GM18858 (cell line): ENCODE measurements at regions not wholly inside any gene's neighbourhood (a gene's known extent, or its start where the extent isn't known, plus 50 kb on each side); places are given as distances from the start of the nearest gene placed in this dataset.
"Not testable (repeated sequence)": the region's sequence is repeated elsewhere in the genome, so short reads cannot be mapped to it uniquely, and the experiment has no call there.

Experiments used
- ATAC-seq: cut with Tn5 transposase; IDR thresholded peaks from one replicate; pipeline ENCODE4 v1.9.1; 2021; ENCODE audit not compliant: unreplicated experiment

GRCh38 chr2:153532140-153532539 lies 53.6 kb upstream of the RPRM start:
- no peak for ATAC-seq

GRCh38 chr2:153533803-153534202 lies 55.2 kb upstream of the RPRM start:
- ATAC-seq = not testable (repeated sequence)

GRCh38 chr2:153534590-153534989 lies 56.0 kb upstream of the RPRM start:
- ATAC-seq = not testable (repeated sequence)

- ATAC-seq = no peak
Measured at GRCh38 chr2:153536115-153536514, 57.6 kb upstream of the RPRM start.

GRCh38 chr2:153538102-153538501 lies 59.5 kb upstream of the RPRM start:
- not testable (repeated sequence) for ATAC-seq

- peak; percentile 96 for ATAC-seq
Measured at GRCh38 chr2:153543635-153544071, 65.1 kb upstream of the RPRM start.

GRCh38 chr2:153546358-153546757 lies 67.8 kb upstream of the RPRM start:
- ATAC-seq = no peak

GRCh38 chr2:153548536-153548935 lies 70.0 kb upstream of the RPRM start:
- ATAC-seq = no peak

GRCh38 chr2:153551698-153552097 lies 73.1 kb upstream of the RPRM start:
- no peak for ATAC-seq

GRCh38 chr2:153557211-153557610 lies 78.6 kb upstream of the RPRM start:
- ATAC-seq = no peak

GRCh38 chr2:153557714-153558113 lies 79.2 kb upstream of the RPRM start:
- ATAC-seq = no peak

GRCh38 chr2:153558247-153558646 lies 79.7 kb upstream of the RPRM start:
- ATAC-seq = no peak

- ATAC-seq = no peak
Measured at GRCh38 chr2:153567367-153567766, 88.8 kb upstream of the RPRM start.

- no peak for ATAC-seq
Measured at GRCh38 chr2:153568105-153568504, 89.5 kb upstream of the RPRM start.

- no peak for ATAC-seq
Measured at GRCh38 chr2:153575171-153575853, 96.8 kb upstream of the RPRM start.

GRCh38 chr2:153584244-153584643 lies 105.7 kb upstream of the RPRM start:
- ATAC-seq = no peak

GRCh38 chr2:153588408-153588807 lies 109.8 kb upstream of the RPRM start:
- ATAC-seq = no peak

GRCh38 chr2:153589586-153589985 lies 111.0 kb upstream of the RPRM start:
- no peak for ATAC-seq

GRCh38 chr2:153593086-153593485 lies 114.5 kb upstream of the RPRM start:
- not testable (repeated sequence) for ATAC-seq

- ATAC-seq = no peak
Measured at GRCh38 chr2:153595939-153596338, 117.4 kb upstream of the RPRM start.

GRCh38 chr2:153601812-153602211 lies 123.2 kb upstream of the RPRM start:
- ATAC-seq = no peak

- no peak for ATAC-seq
Measured at GRCh38 chr2:153604133-153604532, 125.6 kb upstream of the RPRM start.

- ATAC-seq = no peak
Measured at GRCh38 chr2:153606623-153607022, 128.1 kb upstream of the RPRM start.
